ENCODE measurements at regions not wholly inside any gene's neighbourhood (a gene's known extent, or its start where the extent isn't known, plus 50 kb on each side); places are given as distances from the start of the nearest gene placed in this dataset.
"Not testable (repeated sequence)": the region's sequence is repeated elsewhere in the genome, so short reads cannot be mapped to it uniquely, and the experiment has no call there.

DNA sequence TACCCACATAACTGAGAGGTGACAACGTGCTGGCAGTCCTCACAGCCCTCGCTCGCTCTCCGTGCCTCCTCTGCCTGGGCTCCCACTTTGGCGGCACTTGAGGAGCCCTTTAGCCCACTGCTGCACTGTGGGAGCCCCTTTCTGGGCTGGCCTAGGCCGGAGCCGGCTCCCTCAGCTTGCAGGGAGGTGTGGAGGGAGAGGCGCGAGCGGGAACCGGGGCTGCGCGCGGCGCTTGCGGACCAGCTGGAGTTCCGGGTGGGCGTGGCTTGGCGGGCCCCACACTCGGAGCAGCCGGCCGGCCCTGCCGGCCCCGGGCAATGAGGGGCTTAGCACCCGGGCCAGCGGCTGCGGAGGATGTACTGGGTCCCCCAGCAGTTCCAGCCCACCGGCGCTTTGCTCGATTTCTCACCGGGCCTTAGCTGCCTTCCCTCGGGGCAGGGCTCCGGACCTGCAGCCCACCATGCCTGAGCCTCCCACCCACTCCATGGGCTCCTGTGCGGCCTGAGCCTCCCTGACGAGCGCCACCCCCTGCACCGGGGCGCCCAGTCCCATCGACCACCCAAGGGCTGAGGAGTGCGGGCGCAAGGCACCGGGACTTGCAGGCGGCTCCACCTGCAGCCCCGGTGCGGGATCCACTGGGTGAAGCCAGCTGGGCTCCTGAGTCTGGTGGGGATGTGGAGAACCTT lies 630.1 kb upstream of the NXPH2 start:
- DNase-seq (ENCODE audit: low read depth): not testable (repeated sequence)

- no peak for DNase-seq (ENCODE audit: low read depth)
Observed at GRCh38 chr2:139409212-139409611, 629.0 kb upstream of the NXPH2 start.

- DNase-seq (ENCODE audit: low read depth): no peak
Observed at GRCh38 chr2:139403948-139404347, 623.8 kb upstream of the NXPH2 start.

GRCh38 chr2:139394801-139395200 lies 614.6 kb upstream of the NXPH2 start:
- no peak for DNase-seq (ENCODE audit: low read depth)

- DNase-seq (ENCODE audit: low read depth): no peak
Observed at GRCh38 chr2:139389391-139389790, 609.2 kb upstream of the NXPH2 start.

- DNase-seq (ENCODE audit: low read depth): no peak
Observed at GRCh38 chr2:139386401-139386800, 606.2 kb upstream of the NXPH2 start.

GRCh38 chr2:139383532-139383931 lies 603.3 kb upstream of the NXPH2 start:
- no peak for DNase-seq (ENCODE audit: low read depth)

GRCh38 chr2:139380051-139380450 lies 599.9 kb upstream of the NXPH2 start:
- DNase-seq (ENCODE audit: low read depth): no peak

GRCh38 chr2:139378373-139378772 lies 598.2 kb upstream of the NXPH2 start:
- no peak for DNase-seq (ENCODE audit: low read depth)

DNA sequence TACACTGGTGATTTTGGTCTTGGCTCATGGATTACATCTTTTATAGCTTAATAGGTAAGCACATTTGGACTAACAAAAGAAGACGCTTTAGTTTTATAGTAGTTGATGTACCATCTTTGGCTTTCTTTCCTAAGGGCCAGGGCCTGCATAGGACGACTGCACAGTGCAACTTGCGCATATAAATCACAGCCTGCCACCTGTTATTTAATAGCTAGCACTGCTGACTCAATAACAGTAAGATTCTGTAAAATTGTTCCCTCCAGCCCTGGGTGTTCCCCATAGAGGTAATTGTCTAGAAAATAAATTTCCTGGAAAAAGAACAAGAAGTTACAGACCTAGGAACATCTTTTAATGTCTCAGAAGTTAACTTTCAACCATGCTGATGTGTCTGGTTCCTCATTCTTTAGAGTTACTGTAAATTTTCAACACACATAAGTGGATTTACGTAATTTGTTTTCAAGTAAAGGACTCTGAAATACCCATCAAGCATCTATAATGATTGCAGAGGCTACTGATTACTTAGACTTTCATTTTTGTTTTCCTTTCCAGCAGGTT lies 594.2 kb upstream of the NXPH2 start:
- DNase-seq (ENCODE audit: low read depth): no peak

DNA sequence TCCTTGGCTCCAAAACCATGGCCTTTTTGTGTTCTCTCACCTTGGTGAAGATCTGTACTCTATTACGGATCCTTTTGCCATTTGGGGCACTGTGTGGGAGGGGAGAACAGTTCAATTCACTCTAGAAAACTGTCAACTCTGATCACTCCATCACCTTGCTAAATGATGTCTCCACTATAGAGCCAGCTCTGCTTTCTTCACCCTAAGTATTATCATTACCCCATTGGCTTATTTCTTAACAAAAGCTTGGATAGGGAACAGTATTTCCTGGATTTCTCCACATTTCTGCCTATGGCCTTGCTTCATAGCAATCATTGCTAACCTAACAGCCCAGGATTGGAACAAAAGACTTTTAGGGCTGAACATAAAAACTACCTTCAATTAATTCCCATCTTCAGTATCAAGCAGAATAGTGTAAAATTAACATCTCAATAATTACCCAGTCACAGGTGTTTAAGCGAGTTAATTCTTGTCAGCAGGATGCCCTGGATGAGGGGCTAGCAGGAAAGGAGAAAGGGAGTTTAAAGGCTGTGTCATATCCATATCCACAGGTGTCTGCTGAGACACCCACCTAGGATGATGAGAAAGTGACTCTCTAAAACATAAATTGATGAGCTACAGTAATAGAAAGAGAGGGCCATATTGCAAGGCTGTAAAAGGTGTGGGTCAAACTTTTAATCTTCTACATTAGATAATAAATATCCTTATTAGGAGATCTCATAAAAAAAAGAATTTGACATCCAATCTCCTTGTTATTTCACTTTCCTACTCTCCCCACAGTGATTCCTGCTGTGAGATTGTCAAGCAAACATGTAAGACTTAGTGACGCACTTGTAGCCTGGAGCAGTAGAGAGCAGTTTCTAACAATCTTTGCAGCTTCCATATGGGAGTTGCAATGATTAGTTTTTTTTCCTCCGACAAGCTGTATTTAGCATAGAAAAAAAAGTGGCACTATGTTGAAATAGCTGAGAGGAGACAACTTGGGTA lies 589.5 kb upstream of the NXPH2 start:
- DNase-seq (ENCODE audit: low read depth): peak; percentile 4

DNA sequence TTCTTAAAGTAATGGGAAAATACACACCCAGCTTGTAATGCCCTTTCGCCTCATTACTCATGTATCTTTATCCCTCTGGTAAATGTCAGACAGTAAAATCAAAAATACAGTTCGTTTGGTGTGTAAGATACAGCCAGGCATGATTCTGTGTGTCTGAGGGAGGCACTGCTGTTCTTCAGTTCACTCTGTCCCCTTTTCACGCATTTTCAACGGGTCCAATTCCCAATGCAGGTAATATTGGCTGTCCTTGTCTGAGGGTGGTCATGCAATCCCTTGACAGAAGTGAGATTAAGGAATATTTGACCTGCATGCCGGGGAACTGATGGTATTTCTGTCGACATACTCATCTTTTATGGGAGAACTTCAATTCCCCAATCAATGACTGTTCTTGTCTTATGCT lies 587.2 kb upstream of the NXPH2 start:
- DNase-seq (ENCODE audit: low read depth): no peak

GRCh38 chr2:139366681-139367080 lies 586.5 kb upstream of the NXPH2 start:
- DNase-seq (ENCODE audit: low read depth): no peak

DNA sequence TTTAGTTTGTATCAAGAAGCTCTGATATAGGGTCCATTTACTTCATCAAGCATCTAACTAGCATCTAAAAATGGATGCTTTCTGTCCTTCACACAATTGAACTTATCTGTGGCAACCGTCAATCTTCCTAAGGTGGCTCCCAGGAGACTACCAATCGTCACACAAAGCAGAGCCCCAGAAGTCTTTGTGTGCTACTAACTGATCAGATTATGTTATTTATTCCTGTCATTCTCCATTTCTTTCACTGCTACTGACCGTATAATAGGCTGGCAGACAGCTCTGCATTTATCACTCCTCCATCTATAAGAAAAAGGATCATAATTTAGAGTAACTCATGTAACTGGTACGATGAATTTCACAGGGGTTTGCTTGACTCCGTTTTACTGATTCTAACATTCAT lies 585.0 kb upstream of the NXPH2 start:
- DNase-seq (ENCODE audit: low read depth): no peak

DNA sequence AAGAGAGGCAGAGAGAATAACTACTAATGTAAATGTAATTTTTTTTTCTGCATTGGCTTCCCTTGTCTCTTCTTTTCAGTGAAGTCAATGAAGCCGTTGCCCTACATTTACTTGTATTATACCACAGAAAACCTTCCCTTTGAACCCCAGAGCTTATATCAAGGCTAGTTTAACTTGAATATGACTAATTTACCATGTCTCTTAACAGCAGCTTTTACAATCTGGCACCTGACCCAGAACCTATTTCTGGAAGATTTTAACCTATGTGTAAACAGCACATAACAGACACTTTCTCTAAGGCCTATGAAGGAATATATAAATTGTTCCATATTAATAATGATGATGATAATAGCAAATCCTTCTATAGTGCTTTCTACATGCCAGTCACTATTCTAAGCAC lies 580.5 kb upstream of the NXPH2 start:
- no peak for DNase-seq (ENCODE audit: low read depth)

DNA sequence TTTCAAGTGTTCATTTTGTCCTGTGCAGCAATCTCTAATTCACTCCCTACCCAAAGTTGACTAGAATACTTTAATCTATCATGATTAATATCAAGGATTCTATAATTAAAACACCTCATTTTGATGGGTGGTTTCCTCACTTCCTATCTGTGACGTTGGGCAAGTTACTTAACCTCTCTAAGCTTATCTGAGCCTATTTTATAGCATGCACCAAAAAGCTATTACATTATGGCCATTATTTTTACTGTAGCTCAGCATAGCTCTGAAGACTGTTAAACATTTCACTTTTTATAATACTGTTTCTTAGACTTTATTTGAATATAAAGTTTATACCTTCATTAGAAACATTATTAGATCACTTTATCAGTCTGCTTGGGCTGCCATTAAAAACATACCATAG lies 579.6 kb upstream of the NXPH2 start:
- DNase-seq (ENCODE audit: low read depth): no peak

GRCh38 chr2:139357972-139358371 lies 577.8 kb upstream of the NXPH2 start:
- DNase-seq (ENCODE audit: low read depth): no peak

DNA sequence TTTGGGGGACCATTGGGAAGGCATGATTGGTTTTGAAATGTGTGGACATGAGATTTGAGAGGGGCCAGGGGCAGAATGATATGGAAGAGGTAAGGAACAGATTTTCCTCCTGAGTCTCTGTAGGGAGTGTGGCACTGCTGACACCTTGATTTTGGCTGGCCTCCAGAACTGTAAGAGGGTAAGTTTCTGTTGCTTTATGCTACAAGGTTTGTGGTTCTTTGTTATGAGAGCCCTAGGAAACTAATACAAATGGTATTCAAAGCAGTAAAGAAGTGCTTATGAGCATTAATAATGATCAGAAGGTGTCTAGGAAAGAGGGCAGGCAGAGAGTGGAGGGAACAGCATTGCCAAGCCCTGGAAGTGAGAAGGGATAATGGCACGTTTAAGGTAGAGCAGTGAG lies 574.3 kb upstream of the NXPH2 start:
- DNase-seq (ENCODE audit: low read depth): no peak

GRCh38 chr2:139353874-139354273 lies 573.7 kb upstream of the NXPH2 start:
- no peak for DNase-seq (ENCODE audit: low read depth)

DNA sequence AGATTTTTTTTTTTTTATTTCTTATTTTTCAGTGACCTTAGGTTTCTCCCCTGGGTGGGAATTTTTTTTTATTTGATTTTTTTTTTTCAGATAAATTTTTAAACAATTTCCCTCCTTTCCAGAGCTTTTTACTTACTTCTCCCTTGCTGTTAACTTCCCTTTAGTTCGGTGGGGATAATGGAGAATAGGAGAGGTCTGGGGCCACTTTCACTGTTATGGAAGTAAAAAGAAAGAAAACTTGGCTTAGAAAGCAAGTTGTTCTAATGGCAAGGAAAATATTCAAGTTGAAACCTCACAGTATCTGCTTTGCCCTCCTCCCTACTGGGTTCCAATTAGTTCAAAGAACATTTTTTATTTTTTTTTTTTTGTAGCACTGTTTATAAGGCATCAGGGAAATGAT lies 537.1 kb upstream of the NXPH2 start:
- DNase-seq (ENCODE audit: low read depth): no peak

DNA sequence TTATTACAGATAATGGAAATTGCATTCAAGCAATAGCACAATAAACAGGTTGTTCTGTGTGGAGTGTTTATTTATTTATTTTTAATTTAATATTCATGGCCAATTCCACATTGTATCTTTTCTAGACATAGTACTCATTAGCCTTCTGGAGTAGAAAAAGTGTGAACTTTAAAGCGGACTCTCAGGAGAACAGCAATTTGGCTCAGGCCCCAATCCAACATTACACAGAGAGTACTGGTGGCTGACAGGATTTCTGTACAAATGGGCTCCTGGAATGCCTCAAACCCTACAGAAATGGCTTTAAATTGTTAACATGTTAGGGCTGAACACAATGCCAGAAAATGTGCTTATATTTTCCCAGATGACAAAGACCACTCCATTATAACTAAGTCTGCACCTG lies 533.9 kb upstream of the NXPH2 start:
- DNase-seq (ENCODE audit: low read depth): no peak

DNA sequence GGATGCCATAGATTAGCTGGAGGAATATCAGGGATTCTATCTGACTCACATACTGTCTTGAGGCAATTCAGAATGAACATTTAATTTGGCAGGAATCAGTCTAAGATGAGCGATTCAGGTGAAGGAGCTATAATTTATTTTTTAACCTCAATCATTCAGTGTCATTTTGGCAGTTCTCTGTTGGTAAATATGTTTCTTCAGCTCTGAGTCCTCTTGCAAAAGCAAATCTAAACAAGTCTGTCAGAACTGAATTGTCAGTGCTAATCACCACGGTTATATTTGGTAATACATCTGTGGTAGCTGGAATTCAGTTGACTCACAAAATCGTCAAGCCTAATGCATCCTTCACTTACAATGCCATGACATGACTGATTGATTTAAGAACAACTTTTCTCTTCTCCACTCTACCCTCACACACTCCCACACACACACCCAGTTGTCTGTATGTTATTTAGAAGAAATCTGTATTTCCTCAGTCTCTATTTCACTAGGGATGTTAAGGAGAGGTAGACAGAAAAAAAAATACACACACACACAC lies 516.6 kb upstream of the NXPH2 start:
- no peak for DNase-seq (ENCODE audit: low read depth)

Measured in non-pigmented ciliary epithelial cell (primary cell).